Calu3 (cell line): ENCODE measurements at regions not wholly inside any gene's neighbourhood (a gene's known extent, or its start where the extent isn't known, plus 50 kb on each side); places are given as distances from the start of the nearest gene placed in this dataset.

Experiments
- BruUV-seq: library from RNA; stranded (reverse); fragments of 400-500 nt; replicated peaks from 2 replicates; lab custom pipeline; 2021; lab: Mats Ljungman, UMichigan
- CTCF ChIA-PET: fragments of 300-600 bp; sonication (Branson Sonifier 250); formaldehyde crosslinking; loops from one replicate; lab custom pipeline; 2022; ENCODE audit warnings: antibody characterized with exemption; lab: Charles Lee
- DNase-seq: peaks from one replicate; pipeline ENCODE4 v3.0.0; 2022
- H3K27ac Mint-ChIP-seq: one replicate; pipeline ENCODE4 v1.8.0; 2022; ENCODE audit warnings: mixed read lengths; ENCODE audit not compliant: unreplicated experiment
- H3K27me3 Mint-ChIP-seq: one replicate; pipeline ENCODE4 v1.8.0; 2022; ENCODE audit warnings: mixed read lengths; ENCODE audit not compliant: unreplicated experiment
- H3K36me3 Mint-ChIP-seq: one replicate; pipeline ENCODE4 v1.8.0; 2022; ENCODE audit warnings: mild to moderate bottlenecking, moderate library complexity, mixed read lengths; ENCODE audit not compliant: insufficient read depth, unreplicated experiment
- H3K4me1 Mint-ChIP-seq: one replicate; pipeline ENCODE4 v1.8.0; 2022; ENCODE audit warnings: mild to moderate bottlenecking, low read depth, mixed read lengths; ENCODE audit not compliant: unreplicated experiment
- H3K4me3 Mint-ChIP-seq: one replicate; pipeline ENCODE4 v1.8.0; 2022; ENCODE audit warnings: mild to moderate bottlenecking, low read depth, moderate library complexity, mixed read lengths; ENCODE audit not compliant: unreplicated experiment
- H3K9me3 Mint-ChIP-seq: one replicate; pipeline ENCODE4 v1.8.0; 2022; ENCODE audit warnings: low read depth, mixed read lengths; ENCODE audit not compliant: unreplicated experiment
- CTCF ChIP-seq: fragments of 200-600 bp; IDR thresholded peaks from one replicate; pipeline ENCODE4 v1.8.0; 2022; ENCODE audit warnings: antibody characterized with exemption; ENCODE audit not compliant: unreplicated experiment
- intact Hi-C: fragments of 100-400 bp; cut with micrococcal nuclease; formaldehyde crosslinking; loops from one replicate; pipeline ENCODE4 v1.10.0; 2022; ENCODE audit not compliant: unreplicated experiment

- no peaks in the 10 kb centered on the region for H3K9me3 Mint-ChIP-seq
- no peak for TF ChIP-seq CTCF
- H3K27me3 Mint-ChIP-seq, result no peaks in the 10 kb centered on the region
- H3K4me1 Mint-ChIP-seq, result peaks cover 10% of the 10 kb centered on the region
- no peak overlapping the region for H3K4me3 Mint-ChIP-seq
- intact Hi-C loops, result no loop called here
- no peak overlapping the region for H3K27ac Mint-ChIP-seq
- CTCF ChIA-PET, result interaction anchor here (1.7 kb wide), 1 partner anchor 15 kb away, joined by 4 read pairs; no protein-coding TSS in a partner anchor
- DNase-seq, result no peak
- BruUV-seq, result no TSS peak
- no peaks in the 10 kb centered on the region for H3K36me3 Mint-ChIP-seq
Observed at GRCh38 chr6:129921169-129921817, 60.2 kb upstream of the TMEM244 start.

- intact Hi-C loops, result no loop called here
- BruUV-seq, result no TSS peak
Observed at GRCh38 chr6:129920103-129920798, 59.1 kb upstream of the TMEM244 start.

GRCh38 chr6:129911732-129912131 is 50.6 kb upstream of the TMEM244 start:
- Mint-ChIP-seq H3K4me3 (no peak overlapping the region), H3K36me3 (no peaks in the 10 kb centered on the region), H3K27me3 (no peaks in the 10 kb centered on the region), H3K27ac (no peak overlapping the region), H3K9me3 (no peaks in the 10 kb centered on the region), H3K4me1 (no peaks in the 10 kb centered on the region)
- no peak for TF ChIP-seq CTCF
- CTCF ChIA-PET, result no interaction called here
- BruUV-seq, result no TSS peak
- intact Hi-C loops, result no loop called here
- no peak for DNase-seq

More at GRCh38 chr6:129920103-129920798, 59.1 kb upstream of the TMEM244 start:
- Mint-ChIP-seq H3K4me3 (no peak overlapping the region), H3K4me1 (peaks cover 10% of the 10 kb centered on the region), H3K9me3 (no peaks in the 10 kb centered on the region), H3K27me3 (no peaks in the 10 kb centered on the region), H3K27ac (no peak overlapping the region), H3K36me3 (no peaks in the 10 kb centered on the region)
- CTCF ChIA-PET, result interaction anchor here (1.7 kb wide), 1 partner anchor 16 kb away, joined by 4 read pairs; no protein-coding TSS in a partner anchor
- no peak for DNase-seq
- no peak for TF ChIP-seq CTCF
